ENCODE measurements at regions not wholly inside any gene's neighbourhood (a gene's known extent, or its start where the extent isn't known, plus 50 kb on each side); places are given as distances from the start of the nearest gene placed in this dataset.

DNA sequence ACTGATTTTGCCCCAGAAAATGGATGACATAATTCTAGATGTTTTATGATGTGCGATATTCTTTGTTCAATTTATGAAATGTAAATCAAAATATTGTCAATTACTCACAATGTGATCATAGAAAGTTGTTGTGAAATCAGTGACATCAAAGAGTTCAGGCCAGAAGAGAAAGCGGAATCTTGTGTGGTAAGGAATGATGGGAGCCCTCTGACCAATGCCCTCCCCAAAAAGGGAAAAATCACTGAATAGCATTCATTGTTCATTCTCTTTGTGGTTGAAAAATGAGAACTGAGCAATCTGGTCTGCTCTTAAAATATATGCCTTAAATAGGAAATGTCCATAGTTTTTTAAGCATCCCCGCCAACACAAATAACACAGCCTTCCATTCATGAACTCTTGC is 247.1 kb upstream of the GRIK2 start:
- TF ChIP-seq, protein P1, sequence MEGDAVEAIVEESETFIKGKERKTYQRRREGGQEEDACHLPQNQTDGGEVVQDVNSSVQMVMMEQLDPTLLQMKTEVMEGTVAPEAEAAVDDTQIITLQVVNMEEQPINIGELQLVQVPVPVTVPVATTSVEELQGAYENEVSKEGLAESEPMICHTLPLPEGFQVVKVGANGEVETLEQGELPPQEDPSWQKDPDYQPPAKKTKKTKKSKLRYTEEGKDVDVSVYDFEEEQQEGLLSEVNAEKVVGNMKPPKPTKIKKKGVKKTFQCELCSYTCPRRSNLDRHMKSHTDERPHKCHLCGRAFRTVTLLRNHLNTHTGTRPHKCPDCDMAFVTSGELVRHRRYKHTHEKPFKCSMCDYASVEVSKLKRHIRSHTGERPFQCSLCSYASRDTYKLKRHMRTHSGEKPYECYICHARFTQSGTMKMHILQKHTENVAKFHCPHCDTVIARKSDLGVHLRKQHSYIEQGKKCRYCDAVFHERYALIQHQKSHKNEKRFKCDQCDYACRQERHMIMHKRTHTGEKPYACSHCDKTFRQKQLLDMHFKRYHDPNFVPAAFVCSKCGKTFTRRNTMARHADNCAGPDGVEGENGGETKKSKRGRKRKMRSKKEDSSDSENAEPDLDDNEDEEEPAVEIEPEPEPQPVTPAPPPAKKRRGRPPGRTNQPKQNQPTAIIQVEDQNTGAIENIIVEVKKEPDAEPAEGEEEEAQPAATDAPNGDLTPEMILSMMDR (IDR thresholded peaks at IDR 0.05) = no peak

DNA sequence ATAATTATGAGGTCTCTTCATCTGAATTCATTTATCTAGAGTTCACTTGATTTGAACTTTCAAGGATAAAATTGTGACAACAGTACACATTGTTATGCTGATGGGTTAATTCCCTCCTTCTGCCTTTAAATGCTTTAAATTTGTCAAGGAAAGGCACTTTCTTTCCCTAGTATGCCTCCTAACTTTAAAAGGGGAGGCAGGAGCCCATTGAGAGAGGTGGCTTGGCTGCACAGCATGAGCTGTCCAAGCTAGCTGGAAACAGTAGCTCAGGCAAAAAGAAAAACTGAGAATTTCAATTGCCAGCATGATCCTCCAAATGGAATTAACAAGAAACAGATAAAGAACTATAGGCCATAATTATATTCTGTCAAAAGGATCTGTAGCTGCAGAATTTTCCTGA is 243.3 kb upstream of the GRIK2 start:
- TF ChIP-seq, protein P1 (IDR thresholded peaks at IDR 0.05) = no peak

DNA sequence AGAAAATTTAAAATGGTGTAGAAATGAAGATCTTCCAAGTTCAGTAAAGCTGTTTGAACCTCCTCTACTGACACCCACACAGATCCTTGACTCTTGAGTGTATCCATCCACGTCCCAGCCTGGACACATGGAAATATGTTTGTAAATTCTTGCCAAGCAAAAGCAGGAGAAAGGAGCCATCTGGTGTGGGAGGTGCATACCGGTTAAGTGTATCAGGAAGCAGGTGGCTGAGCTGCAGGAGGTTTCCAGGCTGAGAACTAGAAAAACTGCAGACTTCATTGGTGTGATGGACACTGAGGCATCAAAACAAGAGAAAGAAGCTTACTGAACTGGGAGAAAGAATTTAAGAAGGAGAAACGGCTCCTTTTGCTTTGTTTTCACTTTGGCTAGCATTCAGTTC is 229.9 kb upstream of the GRIK2 start:
- TF ChIP-seq, protein P1 (IDR thresholded peaks at IDR 0.05) = no peak

DNA sequence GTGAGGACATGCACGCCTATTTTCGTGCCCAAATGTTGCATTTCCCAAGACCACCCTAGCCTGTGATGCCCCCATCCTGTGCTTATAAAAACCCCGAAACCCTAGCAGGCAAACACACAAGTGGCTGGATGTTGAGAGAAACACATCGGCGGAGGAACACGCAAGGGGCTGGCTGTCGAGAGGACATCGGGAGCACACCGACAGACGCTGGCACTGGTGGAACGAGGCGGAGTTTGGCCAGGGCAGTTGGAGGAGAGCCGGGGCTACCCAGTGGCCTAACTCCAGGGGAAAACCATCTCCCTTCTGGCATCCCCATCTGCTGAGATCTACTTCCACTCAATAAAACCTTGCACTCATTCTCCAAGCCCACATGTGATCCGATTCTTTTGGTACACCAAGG is 225.9 kb upstream of the GRIK2 start:
- TF ChIP-seq, protein P1 (IDR thresholded peaks at IDR 0.05) = no peak

DNA sequence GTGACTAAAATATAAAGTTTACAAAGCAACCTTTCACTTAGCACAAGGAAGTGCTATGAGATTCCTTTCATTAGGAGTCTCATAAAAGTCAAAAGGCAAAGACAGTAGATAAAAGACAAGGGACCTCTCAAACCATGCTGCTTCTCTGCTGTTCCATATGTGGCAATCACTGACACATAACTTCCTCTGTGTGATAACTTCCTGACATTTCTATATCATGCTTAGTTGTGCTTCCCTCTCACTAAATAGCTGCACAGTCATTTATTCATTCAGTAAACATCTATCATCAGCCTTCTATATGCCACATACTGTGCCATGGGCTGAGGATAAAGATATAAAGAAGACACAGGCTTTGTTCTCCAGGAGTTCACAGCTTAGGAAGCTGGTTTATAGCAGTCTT is 214.8 kb upstream of the GRIK2 start:
- TF ChIP-seq, protein P1 (IDR thresholded peaks at IDR 0.05) = no peak

DNA sequence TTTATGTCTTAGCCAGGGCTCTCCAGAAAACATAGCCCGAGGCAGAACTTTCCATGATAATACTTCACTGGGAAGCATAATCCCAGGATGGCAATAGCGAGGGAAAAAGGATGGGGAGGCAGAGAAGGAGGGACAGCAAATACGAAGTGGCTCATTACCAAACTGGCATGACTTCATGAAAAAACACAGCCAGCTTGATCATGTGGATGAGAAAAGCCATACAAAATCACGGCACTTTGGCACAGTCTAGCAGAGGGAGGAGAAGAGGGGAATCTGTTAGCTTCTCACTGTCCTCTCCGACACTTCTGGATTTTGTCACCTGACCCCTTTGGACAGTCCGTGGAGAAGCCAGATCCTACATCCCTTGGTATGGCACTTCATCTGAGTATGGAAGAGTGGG is 212.5 kb upstream of the GRIK2 start:
- TF ChIP-seq, protein P1 (IDR thresholded peaks at IDR 0.05) = no peak

DNA sequence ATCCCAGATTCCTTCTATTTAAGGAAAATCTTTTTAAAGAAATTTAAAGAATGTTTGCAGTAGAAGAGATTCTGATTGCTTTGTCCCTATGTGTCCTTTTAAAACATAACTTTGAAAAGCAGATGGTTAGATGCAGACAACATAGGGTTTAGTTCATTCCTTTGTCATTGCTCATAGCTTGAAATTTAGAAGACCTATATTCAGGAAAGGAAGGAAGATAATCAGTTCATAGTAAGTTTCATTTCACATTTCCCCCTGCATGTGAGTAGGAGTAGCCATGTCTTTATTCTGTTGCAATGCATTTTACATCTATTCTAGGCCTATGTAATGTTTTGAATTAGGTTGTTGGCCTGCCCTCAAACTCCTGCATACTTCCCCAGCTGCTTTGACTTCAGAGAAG is 197.9 kb upstream of the GRIK2 start:
- TF ChIP-seq, protein P1 (IDR thresholded peaks at IDR 0.05) = no peak

DNA sequence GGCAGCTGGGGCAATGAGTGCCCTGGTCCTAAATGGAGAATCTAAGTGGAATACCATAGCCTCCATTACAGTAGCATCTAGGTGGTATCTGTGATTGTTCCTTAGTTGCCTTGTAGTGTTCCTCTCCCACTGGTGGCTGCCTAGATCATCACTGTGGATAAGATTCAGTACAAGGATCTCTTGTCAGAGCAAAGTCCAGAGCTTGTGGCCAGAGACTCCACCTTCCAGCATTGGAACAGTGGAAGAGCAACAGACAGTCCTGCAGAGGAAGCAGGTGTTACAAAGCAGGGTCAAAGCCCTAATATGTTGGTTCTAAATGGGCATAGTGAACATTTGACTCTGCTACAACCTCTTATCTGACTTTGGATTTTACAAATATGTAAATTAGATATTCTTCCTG is 194.1 kb upstream of the GRIK2 start:
- TF ChIP-seq, protein P1 (IDR thresholded peaks at IDR 0.05) = no peak

Data from LNCAP (cell line).